ENCODE measurements at regions not wholly inside any gene's neighbourhood (a gene's known extent, or its start where the extent isn't known, plus 50 kb on each side); places are given as distances from the start of the nearest gene placed in this dataset.

DNA sequence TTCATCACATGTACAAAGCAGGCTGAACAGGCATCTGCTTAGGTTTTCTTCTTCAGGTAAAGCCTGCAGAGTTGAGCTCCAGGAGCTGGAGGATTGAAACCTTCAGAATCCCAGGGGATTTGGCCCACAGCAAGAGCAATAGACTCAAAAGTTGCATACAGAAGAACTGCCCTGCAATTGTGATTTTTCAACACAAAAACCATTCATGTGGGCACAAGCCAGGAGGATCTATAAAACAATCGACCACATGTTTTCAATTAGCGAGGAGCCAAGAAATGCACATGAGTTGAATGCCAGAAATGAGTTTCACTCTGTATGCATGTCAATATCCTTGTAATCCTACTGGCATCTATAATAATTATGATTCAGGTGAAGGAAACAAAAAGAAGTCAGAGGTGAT is 576.4 kb downstream of the HDGFL1 start:
- TF ChIP-seq, protein P1, sequence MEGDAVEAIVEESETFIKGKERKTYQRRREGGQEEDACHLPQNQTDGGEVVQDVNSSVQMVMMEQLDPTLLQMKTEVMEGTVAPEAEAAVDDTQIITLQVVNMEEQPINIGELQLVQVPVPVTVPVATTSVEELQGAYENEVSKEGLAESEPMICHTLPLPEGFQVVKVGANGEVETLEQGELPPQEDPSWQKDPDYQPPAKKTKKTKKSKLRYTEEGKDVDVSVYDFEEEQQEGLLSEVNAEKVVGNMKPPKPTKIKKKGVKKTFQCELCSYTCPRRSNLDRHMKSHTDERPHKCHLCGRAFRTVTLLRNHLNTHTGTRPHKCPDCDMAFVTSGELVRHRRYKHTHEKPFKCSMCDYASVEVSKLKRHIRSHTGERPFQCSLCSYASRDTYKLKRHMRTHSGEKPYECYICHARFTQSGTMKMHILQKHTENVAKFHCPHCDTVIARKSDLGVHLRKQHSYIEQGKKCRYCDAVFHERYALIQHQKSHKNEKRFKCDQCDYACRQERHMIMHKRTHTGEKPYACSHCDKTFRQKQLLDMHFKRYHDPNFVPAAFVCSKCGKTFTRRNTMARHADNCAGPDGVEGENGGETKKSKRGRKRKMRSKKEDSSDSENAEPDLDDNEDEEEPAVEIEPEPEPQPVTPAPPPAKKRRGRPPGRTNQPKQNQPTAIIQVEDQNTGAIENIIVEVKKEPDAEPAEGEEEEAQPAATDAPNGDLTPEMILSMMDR (IDR thresholded peaks at IDR 0.05; ENCODE audit: poor library complexity), result no peak
- TF ChIP-seq EZH2 (IDR thresholded peaks at IDR 0.05; ENCODE audit: borderline replicate concordance) (no peak), EZH2phosphoT487 (IDR thresholded peaks at IDR 0.05; ENCODE audit: low read depth, severe bottlenecking, unreplicated experiment) (no peak)
